IMR-90 (cell line): ENCODE measurements at regions not wholly inside any gene's neighbourhood (a gene's known extent, or its start where the extent isn't known, plus 50 kb on each side); places are given as distances from the start of the nearest gene placed in this dataset.

Source experiments
- CHD1 ChIP-seq: IDR thresholded peaks from 2 replicates; pipeline ENCODE4 v1.6.1; 2012; ENCODE audit warnings: low read depth, low read length, improper control_type of control experiment
- CTCF ChIP-seq: conservative IDR thresholded peaks from 2 replicates; pipeline ENCODE4 v1.5.1; 2012; ENCODE audit warnings: mild to moderate bottlenecking, low read depth, low read length, improper control_type of control experiment
- MAFK ChIP-seq: IDR thresholded peaks from 2 replicates; pipeline ENCODE4 v1.6.1; 2012; ENCODE audit warnings: low read depth, low read length, improper control_type of control experiment
- NFE2L2 ChIP-seq: fragments of 150-350 bp; IDR thresholded peaks from 2 replicates; pipeline ENCODE4 v1.6.1; 2016; ENCODE audit warnings: low read depth, mild to moderate bottlenecking, low read length
- POLR2A ChIP-seq: IDR thresholded peaks from 2 replicates; pipeline ENCODE4 v1.6.1; 2012; ENCODE audit warnings: mild to moderate bottlenecking, low read depth, low read length
- RAD21 ChIP-seq: IDR thresholded peaks from 2 replicates; pipeline ENCODE4 v1.6.1; 2012; ENCODE audit warnings: low read length, improper control_type of control experiment
- SMC3 ChIP-seq: fragments of 150-350 bp; IDR thresholded peaks from 2 replicates; pipeline ENCODE4 v1.6.1; 2016; ENCODE audit warnings: low read depth, mild to moderate bottlenecking, antibody characterized with exemption, low read length, moderate library complexity

- no peak for TF ChIP-seq CTCF
- TF ChIP-seq MAFK = no peak
- no peak for TF ChIP-seq CHD1
- no peak for TF ChIP-seq SMC3
- TF ChIP-seq POLR2A = no peak
- TF ChIP-seq NFE2L2 = no peak
- TF ChIP-seq RAD21 = no peak
These were observed 97.1 kb upstream of the ASTN2 start for GRCh38 chr9:117511852-117512481.
